Heart right ventricle (tissue), 16 donors: ENCODE measurements at regions not wholly inside any gene's neighbourhood (a gene's known extent, or its start where the extent isn't known, plus 50 kb on each side); places are given as distances from the start of the nearest gene placed in this dataset.

Experiments
- ATAC-seq, 8 donors: fragments of 200-7000 bp; cut with Tn5 transposase; one replicate each; pipeline ENCODE4 v1.9.1; 2020; ENCODE audit warnings: mild to moderate bottlenecking in 8 of 8, moderate library complexity in 8 of 8, moderate number of reproducible peaks in 1 of 8
- DNase-seq, 2 donors: peaks; one replicate each; pipeline ENCODE4 v3.0.0-alpha.2; 2020
- H3K27ac ChIP-seq, 10 donors: fragments of 200-600 bp; sonication (generic) in 2 of 10; one replicate each; pipeline versions ENCODE4 v1.5.0 to v1.8.0; 2020 to 2022; ENCODE audit warnings: mild to moderate bottlenecking in 3 of 10
- H3K27me3 ChIP-seq, 7 donors: fragments of 200-600 bp; one replicate each; pipeline ENCODE4 v1.8.0; 2021 to 2022; ENCODE audit warnings: mild to moderate bottlenecking in 2 of 7
- H3K36me3 ChIP-seq, 9 donors: fragments of 200-600 bp; sonication (generic) in 1 of 9; one replicate each; pipeline versions ENCODE4 v1.5.0 to v1.8.0; 2020 to 2022; ENCODE audit warnings: mild to moderate bottlenecking in 2 of 9
- H3K4me1 ChIP-seq, 9 donors: fragments of 200-600 bp; sonication (generic) in 1 of 9; one replicate each; pipeline versions ENCODE4 v1.5.0 to v1.8.0; 2020 to 2022; ENCODE audit warnings: mild to moderate bottlenecking in 4 of 9
- H3K4me3 ChIP-seq, 10 donors: fragments of 200-600 bp; sonication (generic) in 2 of 10; one replicate each; pipeline versions ENCODE4 v1.5.0 to v1.8.0; 2020 to 2022; ENCODE audit warnings: mild to moderate bottlenecking in 7 of 10, moderate library complexity in 2 of 10
- H3K9me3 ChIP-seq, 11 donors: fragments of 200-600 bp in 10 of 11; sonication (generic) in 2 of 11; one replicate each; pipeline versions ENCODE4 v1.5.0 to v1.8.0; 2013 to 2022; ENCODE audit warnings: mild to moderate bottlenecking in 2 of 11, control low read depth in 1 of 11, moderate library complexity in 1 of 11
- CTCF ChIP-seq, 9 donors: fragments of 200-600 bp; sonication (generic) in 2 of 9; IDR thresholded peaks; one replicate each; pipeline versions ENCODE4 v1.5.0 to v1.8.0; 2021 to 2022; ENCODE audit warnings: antibody characterized with exemption in 9 of 9, mild to moderate bottlenecking in 5 of 9, moderate library complexity in 1 of 9
- WGBS, 2 donors: extraction: QIAGEN DNeasy Blood & Tissue Kit; methylation state at CpG; one replicate each; pipeline ENCODE4 v1.1.7; 2013; ENCODE audit warnings: inconsistent platforms in 1 of 2; 5-methylcytosine and 5-hydroxymethylcytosine counted together
- intact Hi-C, 10 donors: fragments of 100-400 bp; cut with DNase I; formaldehyde crosslinking; loops; one replicate each; pipeline versions ENCODE4 v1.11.1 to v1.14.2; 2022
- donor health status: Arrhythmogenic right ventricular cardiomyopathy.
- donor health status: ischemic (EF 13 %, LVEDD 7.1; RV severe dilation, severe dysfunction).
- donor health status: healthy with polysubstance abuse.
- donor health status: DM: no; HTN: yes; CAD: no.
- donor health status: DM: no; HTN: no; CAD: no.
- donor health status: ischemic (EF 25% LVEDD 6.9; RV normal size, moderate dysfunction).
- donor health status: ischemic (EF 25% LVEDD 5.7; RV mildly dilated, moderate dysfunction).
- donor health status: healthy.
- donor health status: DM: yes; HTN: yes; CAD: no.
- donor health status: Ischemic cardiomyopathy.
- donor health status: ischemic (EF 35%, LVEDD 5.7; RV mildly dilated, moderate dysfunction).
- donor health status: nonischemic (EF 11% LVEDD 7.7; RV severe dilation, severe dysfunction).
- donor health status: DM: yes; HTN: yes; CAD: no.
- donor health status: PGD.
- donor health status: ischemic (EF 29% LVEDD 5.4; RV normal size, mild dysfunction).
- donor health status: nonischemic (EF 23%, LVEDD 6.1; RV moderate dilation, normal function).

- no peak for TF ChIP-seq CTCF (IDR thresholded peaks at IDR 0.05)
- WGBS, 2 donors, result 66 to 75% methylated on average over 7 of the region's 7 CpGs
- H3K4me1 ChIP-seq, result no peaks in the 10 kb centered on the region
- H3K4me3 ChIP-seq, result no peak overlapping the region
- ATAC-seq (peak in 1 of 8 donors; percentile 10), DNase-seq (no peak)
- intact Hi-C loops, result no loop called here
- no peaks in the 10 kb centered on the region for H3K9me3 ChIP-seq
- peaks cover 0 to 19% (median 0%) of the 10 kb centered on the region in 7 donors for H3K27me3 ChIP-seq
- no peaks in the 10 kb centered on the region for H3K36me3 ChIP-seq
- no peak overlapping the region for H3K27ac ChIP-seq
Measured at GRCh38 chr6:43860285-43860684, 90.3 kb downstream of the VEGFA start.

DNA sequence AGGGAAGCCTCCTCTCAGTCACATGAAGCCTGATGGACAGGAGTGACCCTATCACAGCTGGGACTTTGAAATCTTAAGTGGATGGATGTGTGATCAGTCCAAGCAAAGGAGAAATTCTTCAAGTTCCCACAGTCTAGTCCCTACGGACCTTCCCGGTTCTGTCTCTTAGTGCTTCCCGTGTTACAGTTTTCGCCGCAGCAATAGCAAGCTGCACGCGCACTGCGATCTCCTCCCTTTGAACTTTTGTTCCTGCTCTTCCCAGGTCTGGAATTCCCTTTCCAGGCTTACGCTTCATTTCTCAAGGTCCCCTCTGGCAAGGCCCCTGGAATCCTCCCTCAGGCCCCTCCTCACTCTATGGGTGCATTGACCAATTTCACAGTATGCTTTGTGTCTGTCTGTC is 89.2 kb downstream of the VEGFA start:
- Histone ChIP-seq H3K27ac (no peak overlapping the region), H3K36me3 (no peaks in the 10 kb centered on the region), H3K4me3 (no peak overlapping the region), H3K9me3 (no peaks in the 10 kb centered on the region), H3K4me1 (no peaks in the 10 kb centered on the region), H3K27me3 (peaks cover 0 to 12% (median 0%) of the 10 kb centered on the region in 7 donors)
- no peak for ATAC-seq
- WGBS, 2 donors, result 85 to 89% methylated on average over 9 of the region's 9 CpGs
- no peak for DNase-seq
- no peak for TF ChIP-seq CTCF (IDR thresholded peaks at IDR 0.05)
- intact Hi-C loops, result loop anchor here in 2 of 10 donors (5.0 to 10.0 kb wide), 2 partner anchors 88 to 216 kb away; no protein-coding TSS in a partner anchor

GRCh38 chr6:43858161-43859153 is 88.4 kb downstream of the VEGFA start:
- ATAC-seq (peak in 1 of 8 donors; percentile 56), DNase-seq (no peak)
- WGBS, 2 donors, result 85 to 86% methylated on average over 11 of the region's 11 CpGs

More at GRCh38 chr6:43858161-43859153, 88.4 kb downstream of the VEGFA start:
- H3K4me1 ChIP-seq, result no peaks in the 10 kb centered on the region
- no peak overlapping the region for H3K27ac ChIP-seq
- no peak overlapping the region for H3K4me3 ChIP-seq
- H3K36me3 ChIP-seq, result no peaks in the 10 kb centered on the region
- no peak for TF ChIP-seq CTCF (IDR thresholded peaks at IDR 0.05)
- intact Hi-C loops, result loop anchor here in 2 of 10 donors (5.0 to 10.0 kb wide), 2 partner anchors 89 to 216 kb away; no protein-coding TSS in a partner anchor
- no peaks in the 10 kb centered on the region for H3K9me3 ChIP-seq
- H3K27me3 ChIP-seq, result peaks cover 0 to 6% (median 0%) of the 10 kb centered on the region in 7 donors
